ENCODE measurements at regions not wholly inside any gene's neighbourhood (a gene's known extent, or its start where the extent isn't known, plus 50 kb on each side); places are given as distances from the start of the nearest gene placed in this dataset.

DNA sequence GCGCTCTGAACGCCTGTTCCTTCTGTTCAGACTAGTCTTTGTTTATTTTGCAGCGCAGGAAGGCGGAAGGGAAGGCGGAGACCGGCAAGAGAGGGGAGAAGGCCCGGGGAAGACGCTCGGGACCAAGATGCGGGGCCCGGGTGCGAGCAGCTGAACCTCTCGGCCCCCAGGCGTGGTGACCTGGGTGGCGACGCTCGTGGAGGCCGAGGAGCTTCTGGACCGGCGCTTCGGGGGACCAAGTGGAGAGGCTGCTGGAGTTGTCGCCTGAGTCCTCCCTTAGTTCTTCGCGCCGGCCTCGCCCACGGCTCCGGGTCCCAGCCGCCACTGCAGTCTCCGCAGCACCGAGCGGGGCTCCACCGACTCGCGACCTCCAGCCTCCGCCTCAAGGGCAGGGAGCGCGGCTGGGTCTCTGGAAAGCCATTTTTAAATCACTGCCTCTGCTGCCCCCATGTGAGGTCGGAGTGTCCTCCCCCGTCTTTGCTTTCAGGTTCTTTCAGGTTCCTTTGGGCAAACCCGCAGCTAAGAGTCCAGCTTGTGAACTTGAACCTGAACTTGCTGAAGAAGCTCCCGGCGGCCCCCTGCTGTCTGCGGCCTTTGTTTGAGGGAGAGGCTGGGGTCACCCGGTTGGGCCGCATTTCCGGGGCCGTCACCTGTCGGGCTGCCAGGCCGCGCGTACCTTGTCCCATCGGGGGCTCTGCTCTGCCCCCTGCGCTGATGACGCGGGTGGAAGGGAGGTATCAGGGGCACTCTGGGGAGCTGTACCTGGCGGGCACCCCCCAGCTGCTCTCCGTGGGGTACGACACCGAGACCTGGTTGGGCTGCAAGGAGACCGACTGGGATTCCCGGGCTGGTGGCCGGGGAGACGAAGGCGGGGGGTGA lies 136.0 kb downstream of the KIF20B start:
- no peaks in the 10 kb centered on the region for H3K36me3 ChIP-seq
- TF ChIP-seq POLR2A (IDR thresholded peaks at IDR 0.05; ENCODE audit: low read depth) (no peak), POLR2AphosphoS5 (IDR thresholded peaks at IDR 0.05) (no peak), EP300 (IDR thresholded peaks at IDR 0.05) (no peak)
- TF ChIP-seq, protein P1, sequence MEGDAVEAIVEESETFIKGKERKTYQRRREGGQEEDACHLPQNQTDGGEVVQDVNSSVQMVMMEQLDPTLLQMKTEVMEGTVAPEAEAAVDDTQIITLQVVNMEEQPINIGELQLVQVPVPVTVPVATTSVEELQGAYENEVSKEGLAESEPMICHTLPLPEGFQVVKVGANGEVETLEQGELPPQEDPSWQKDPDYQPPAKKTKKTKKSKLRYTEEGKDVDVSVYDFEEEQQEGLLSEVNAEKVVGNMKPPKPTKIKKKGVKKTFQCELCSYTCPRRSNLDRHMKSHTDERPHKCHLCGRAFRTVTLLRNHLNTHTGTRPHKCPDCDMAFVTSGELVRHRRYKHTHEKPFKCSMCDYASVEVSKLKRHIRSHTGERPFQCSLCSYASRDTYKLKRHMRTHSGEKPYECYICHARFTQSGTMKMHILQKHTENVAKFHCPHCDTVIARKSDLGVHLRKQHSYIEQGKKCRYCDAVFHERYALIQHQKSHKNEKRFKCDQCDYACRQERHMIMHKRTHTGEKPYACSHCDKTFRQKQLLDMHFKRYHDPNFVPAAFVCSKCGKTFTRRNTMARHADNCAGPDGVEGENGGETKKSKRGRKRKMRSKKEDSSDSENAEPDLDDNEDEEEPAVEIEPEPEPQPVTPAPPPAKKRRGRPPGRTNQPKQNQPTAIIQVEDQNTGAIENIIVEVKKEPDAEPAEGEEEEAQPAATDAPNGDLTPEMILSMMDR (IDR thresholded peaks at IDR 0.05): no peak
- H3K4me3 ChIP-seq: peak overlapping the region; percentile 61 to 65 (median 62)
- 20% methylated on average over 31 of the region's 65 CpGs for WGBS
- peaks cover 0 to 24% (median 18%) of the 10 kb centered on the region in 4 donors for H3K4me1 ChIP-seq
- H3K27ac ChIP-seq (replicated peaks in 1 of 4): peak overlapping the region; percentile 2 to 68 (median 57)
- intact Hi-C loops (cut with DNase I): no loop called here
- H3K9me3 ChIP-seq: peaks cover 0 to 4% (median 0%) of the 10 kb centered on the region in 4 donors
- H3K27me3 ChIP-seq: no peaks in the 10 kb centered on the region
- peak; percentile 91 for DNase-seq (ENCODE audit: extremely low spot score)

DNA sequence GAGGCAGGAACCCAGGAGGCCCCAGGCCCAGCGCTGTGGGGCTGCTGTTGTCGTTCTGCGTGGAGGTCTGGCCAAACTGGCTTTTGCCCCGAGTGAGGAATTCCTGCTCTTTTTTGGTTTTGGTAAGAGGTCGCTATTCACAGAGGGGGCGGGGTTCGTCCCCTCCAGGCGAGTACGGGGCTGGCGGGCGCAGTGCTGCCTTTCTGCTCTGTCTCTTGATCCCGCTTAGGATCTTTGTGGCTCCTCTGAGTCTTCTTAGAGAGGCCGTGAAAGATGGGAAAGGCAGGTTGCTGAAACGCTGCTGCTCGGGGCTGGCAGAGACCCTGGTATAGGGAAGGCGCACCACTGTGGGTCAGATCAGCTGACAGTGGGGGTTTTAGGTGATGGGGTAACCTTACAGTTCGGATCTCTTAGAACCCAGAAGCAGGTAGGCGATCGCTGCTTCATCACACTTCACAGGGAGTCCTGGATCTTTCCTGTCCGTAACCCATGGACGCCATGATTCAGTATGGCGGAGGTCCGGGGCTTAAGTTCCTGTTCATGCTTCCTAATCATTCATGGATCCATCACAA lies 136.7 kb downstream of the KIF20B start:
- Histone ChIP-seq H3K27ac (replicated peaks in 1 of 4) (peak overlapping the region; percentile 2 to 68 (median 57)), H3K9me3 (peaks cover 0 to 4% (median 0%) of the 10 kb centered on the region in 4 donors), H3K4me3 (peak overlapping the region; percentile 61 to 65 (median 62)), H3K36me3 (no peaks in the 10 kb centered on the region), H3K27me3 (no peaks in the 10 kb centered on the region), H3K4me1 (peaks cover 0 to 24% (median 18%) of the 10 kb centered on the region in 4 donors)
- WGBS: 56% methylated on average over 11 of the region's 23 CpGs
- peak; percentile 86 for DNase-seq (ENCODE audit: extremely low spot score)
- TF ChIP-seq POLR2A (IDR thresholded peaks at IDR 0.05; ENCODE audit: low read depth) (no peak), EP300 (IDR thresholded peaks at IDR 0.05) (no peak), POLR2AphosphoS5 (IDR thresholded peaks at IDR 0.05) (no peak)
- TF ChIP-seq, protein P1 (IDR thresholded peaks at IDR 0.05): no peak
- intact Hi-C loops (cut with DNase I): no loop called here

DNA sequence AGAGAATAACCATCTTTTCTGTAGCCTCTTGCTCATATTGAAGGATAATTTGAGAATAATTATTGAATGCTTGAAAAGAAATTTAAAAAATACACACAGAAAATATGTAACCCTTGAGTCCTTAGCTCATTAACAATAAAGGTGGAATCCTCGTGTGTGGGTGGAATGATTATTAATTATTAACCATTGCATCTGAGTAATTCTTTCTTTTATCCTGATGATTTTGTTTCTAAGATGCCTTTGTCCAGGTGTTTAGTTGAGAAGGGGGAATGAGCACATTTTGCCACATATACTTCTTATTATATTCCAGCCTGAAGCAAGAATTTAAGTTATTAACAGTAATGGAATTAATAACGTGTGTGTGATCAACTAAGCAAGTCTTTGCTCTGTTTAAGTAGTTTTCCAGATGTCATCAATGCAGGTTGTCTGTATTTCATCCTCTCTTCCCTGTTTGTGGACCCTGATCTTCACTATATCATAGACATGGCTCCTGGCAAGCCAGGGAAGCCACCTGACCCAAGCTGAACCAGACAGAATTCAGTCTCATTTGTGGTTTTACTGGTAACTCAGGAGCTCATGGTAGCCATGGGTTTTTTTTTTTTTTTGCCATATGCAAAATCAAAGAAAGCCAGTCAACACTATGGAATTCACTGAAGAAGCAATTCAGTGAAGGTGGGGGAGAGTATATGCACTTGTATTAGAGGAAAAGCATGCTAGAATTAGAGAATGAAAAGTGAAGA lies 144.3 kb downstream of the KIF20B start:
- H3K4me3 ChIP-seq: no peak overlapping the region
- no peak overlapping the region for H3K27ac ChIP-seq (replicated peaks in 1 of 4)
- 75% methylated on average over 2 of the region's 2 CpGs for WGBS
- H3K4me1 ChIP-seq: no peaks in the 10 kb centered on the region
- H3K27me3 ChIP-seq: peaks cover 0 to under 1% (median 0%) of the 10 kb centered on the region in 4 donors
- no peaks in the 10 kb centered on the region for H3K36me3 ChIP-seq
- TF ChIP-seq POLR2AphosphoS5 (IDR thresholded peaks at IDR 0.05) (no peak), EP300 (IDR thresholded peaks at IDR 0.05) (no peak), POLR2A (IDR thresholded peaks at IDR 0.05; ENCODE audit: low read depth) (no peak)
- TF ChIP-seq, protein P1 (IDR thresholded peaks at IDR 0.05): no peak
- H3K9me3 ChIP-seq: no peaks in the 10 kb centered on the region
- no peak for DNase-seq (ENCODE audit: extremely low spot score)
- intact Hi-C loops (cut with DNase I): no loop called here

DNA sequence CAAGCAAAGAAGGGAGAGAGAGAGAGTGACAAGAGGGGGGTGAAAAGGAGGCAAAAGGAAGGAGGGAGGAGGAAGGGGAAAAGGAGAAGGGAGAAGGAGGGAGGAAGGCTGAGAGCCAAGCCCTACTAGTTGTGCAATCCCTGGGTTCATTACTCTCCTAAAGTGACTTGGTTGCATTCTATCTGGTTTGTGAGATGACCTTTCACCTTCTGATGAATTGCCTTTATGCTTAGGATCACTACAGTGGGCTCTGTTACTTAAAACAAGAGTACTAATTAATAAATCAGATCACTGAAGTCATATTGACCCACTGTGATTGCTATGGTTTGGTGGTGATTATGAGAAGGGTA lies 144.9 kb downstream of the KIF20B start:
- TF ChIP-seq, protein P1 (IDR thresholded peaks at IDR 0.05): no peak
- TF ChIP-seq EP300 (IDR thresholded peaks at IDR 0.05): no peak
- TF ChIP-seq POLR2AphosphoS5 (IDR thresholded peaks at IDR 0.05): no peak
- TF ChIP-seq POLR2A (IDR thresholded peaks at IDR 0.05; ENCODE audit: low read depth): no peak
- no peaks in the 10 kb centered on the region for H3K36me3 ChIP-seq
- H3K4me3 ChIP-seq: no peak overlapping the region
- H3K27ac ChIP-seq (replicated peaks in 1 of 4): no peak overlapping the region
- H3K9me3 ChIP-seq: no peaks in the 10 kb centered on the region
- intact Hi-C loops (cut with DNase I): no loop called here
- H3K27me3 ChIP-seq: peaks cover 0 to 3% (median 0%) of the 10 kb centered on the region in 4 donors
- no peaks in the 10 kb centered on the region for H3K4me1 ChIP-seq
- DNase-seq (ENCODE audit: extremely low spot score): no peak

Data from esophagus muscularis mucosa (tissue), 4 donors.